ENCODE measurements at regions not wholly inside any gene's neighbourhood (a gene's known extent, or its start where the extent isn't known, plus 50 kb on each side); places are given as distances from the start of the nearest gene placed in this dataset.

DNA sequence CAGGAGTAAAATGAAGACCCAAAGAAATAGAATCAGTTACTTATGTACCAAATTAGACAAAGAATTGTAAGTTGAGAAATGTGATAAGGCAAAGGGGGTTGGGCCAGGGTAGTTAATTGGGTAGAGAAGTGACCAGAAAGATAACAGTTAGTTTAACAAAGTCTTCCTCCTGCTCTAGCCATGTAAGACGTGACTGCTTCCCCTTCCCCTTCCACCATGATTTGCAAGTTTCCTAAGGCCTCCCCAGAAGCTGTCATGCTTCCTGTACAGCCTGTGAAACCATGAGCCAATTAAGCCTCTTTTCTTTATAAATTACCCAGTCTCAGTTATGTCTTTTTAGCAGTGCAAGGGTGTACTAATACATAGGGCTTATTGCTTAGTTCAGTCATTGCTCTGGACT, 142.0 kb upstream of the PDE4B start:
- TF ChIP-seq POLR2A (IDR thresholded peaks at IDR 0.05) = no peak
- TF ChIP-seq, protein P1, sequence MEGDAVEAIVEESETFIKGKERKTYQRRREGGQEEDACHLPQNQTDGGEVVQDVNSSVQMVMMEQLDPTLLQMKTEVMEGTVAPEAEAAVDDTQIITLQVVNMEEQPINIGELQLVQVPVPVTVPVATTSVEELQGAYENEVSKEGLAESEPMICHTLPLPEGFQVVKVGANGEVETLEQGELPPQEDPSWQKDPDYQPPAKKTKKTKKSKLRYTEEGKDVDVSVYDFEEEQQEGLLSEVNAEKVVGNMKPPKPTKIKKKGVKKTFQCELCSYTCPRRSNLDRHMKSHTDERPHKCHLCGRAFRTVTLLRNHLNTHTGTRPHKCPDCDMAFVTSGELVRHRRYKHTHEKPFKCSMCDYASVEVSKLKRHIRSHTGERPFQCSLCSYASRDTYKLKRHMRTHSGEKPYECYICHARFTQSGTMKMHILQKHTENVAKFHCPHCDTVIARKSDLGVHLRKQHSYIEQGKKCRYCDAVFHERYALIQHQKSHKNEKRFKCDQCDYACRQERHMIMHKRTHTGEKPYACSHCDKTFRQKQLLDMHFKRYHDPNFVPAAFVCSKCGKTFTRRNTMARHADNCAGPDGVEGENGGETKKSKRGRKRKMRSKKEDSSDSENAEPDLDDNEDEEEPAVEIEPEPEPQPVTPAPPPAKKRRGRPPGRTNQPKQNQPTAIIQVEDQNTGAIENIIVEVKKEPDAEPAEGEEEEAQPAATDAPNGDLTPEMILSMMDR (IDR thresholded peaks at IDR 0.05) = no peak

Measured in lower leg skin (tissue), 3 donors.